HG03175 (cell line): ENCODE measurements at regions not wholly inside any gene's neighbourhood (a gene's known extent, or its start where the extent isn't known, plus 50 kb on each side); places are given as distances from the start of the nearest gene placed in this dataset.

Source experiments
- ATAC-seq: cut with Tn5 transposase; IDR thresholded peaks from one replicate; pipeline ENCODE4 v1.9.1; 2021; ENCODE audit warnings: mild to moderate bottlenecking, moderate library complexity; ENCODE audit not compliant: unreplicated experiment

GRCh38 chr5:99928490-99928889 is 606.7 kb upstream of the FAM174A start:
- ATAC-seq: no peak

- peak; percentile 66 for ATAC-seq
These were observed 608.7 kb upstream of the FAM174A start for GRCh38 chr5:99926463-99926862.

GRCh38 chr5:99922386-99922785 is 612.8 kb upstream of the FAM174A start:
- no peak for ATAC-seq

GRCh38 chr5:99911971-99912370 is 623.2 kb upstream of the FAM174A start:
- ATAC-seq: no peak

- ATAC-seq: no peak
These were observed 628.4 kb upstream of the FAM174A start for GRCh38 chr5:99906776-99907175.

- ATAC-seq: no peak
These were observed 633.2 kb upstream of the FAM174A start for GRCh38 chr5:99901972-99902371.

GRCh38 chr5:99900302-99900852 is 634.8 kb upstream of the FAM174A start:
- no peak for ATAC-seq

- no peak for ATAC-seq
These were observed 655.2 kb upstream of the FAM174A start for GRCh38 chr5:99879791-99880511.

GRCh38 chr5:99878830-99879229 is 656.3 kb upstream of the FAM174A start:
- ATAC-seq: no peak

GRCh38 chr5:99866740-99867139 is 668.4 kb upstream of the FAM174A start:
- ATAC-seq: peak; percentile 79

- ATAC-seq: no peak
These were observed 670.0 kb upstream of the FAM174A start for GRCh38 chr5:99865159-99865558.

- no peak for ATAC-seq
These were observed 699.4 kb upstream of the FAM174A start for GRCh38 chr5:99835791-99836190.

GRCh38 chr5:99827136-99827535 is 708.0 kb upstream of the FAM174A start:
- no peak for ATAC-seq

- no peak for ATAC-seq
These were observed 717.4 kb upstream of the FAM174A start for GRCh38 chr5:99817796-99818195.

GRCh38 chr5:99814321-99815063 is 720.7 kb upstream of the FAM174A start:
- no peak for ATAC-seq

GRCh38 chr5:99808657-99809230 is 726.4 kb upstream of the FAM174A start:
- no peak for ATAC-seq

GRCh38 chr5:99807346-99807745 is 727.8 kb upstream of the FAM174A start:
- ATAC-seq: no peak

GRCh38 chr5:99795031-99795430 is 740.1 kb upstream of the FAM174A start:
- ATAC-seq: no peak

GRCh38 chr5:99788482-99788881 is 746.7 kb upstream of the FAM174A start:
- no peak for ATAC-seq

- ATAC-seq: no peak
These were observed 760.0 kb upstream of the FAM174A start for GRCh38 chr5:99775189-99775588.

- ATAC-seq: no peak
These were observed 761.9 kb upstream of the FAM174A start for GRCh38 chr5:99773290-99773689.

GRCh38 chr5:99771296-99771695 is 763.9 kb upstream of the FAM174A start:
- ATAC-seq: no peak
